GM19463 (cell line): ENCODE measurements at regions not wholly inside any gene's neighbourhood (a gene's known extent, or its start where the extent isn't known, plus 50 kb on each side); places are given as distances from the start of the nearest gene placed in this dataset.

Source experiments
- ATAC-seq: cut with Tn5 transposase; IDR thresholded peaks from one replicate; pipeline ENCODE4 v1.9.1; 2021; ENCODE audit warnings: mild to moderate bottlenecking, moderate library complexity; ENCODE audit not compliant: unreplicated experiment

DNA sequence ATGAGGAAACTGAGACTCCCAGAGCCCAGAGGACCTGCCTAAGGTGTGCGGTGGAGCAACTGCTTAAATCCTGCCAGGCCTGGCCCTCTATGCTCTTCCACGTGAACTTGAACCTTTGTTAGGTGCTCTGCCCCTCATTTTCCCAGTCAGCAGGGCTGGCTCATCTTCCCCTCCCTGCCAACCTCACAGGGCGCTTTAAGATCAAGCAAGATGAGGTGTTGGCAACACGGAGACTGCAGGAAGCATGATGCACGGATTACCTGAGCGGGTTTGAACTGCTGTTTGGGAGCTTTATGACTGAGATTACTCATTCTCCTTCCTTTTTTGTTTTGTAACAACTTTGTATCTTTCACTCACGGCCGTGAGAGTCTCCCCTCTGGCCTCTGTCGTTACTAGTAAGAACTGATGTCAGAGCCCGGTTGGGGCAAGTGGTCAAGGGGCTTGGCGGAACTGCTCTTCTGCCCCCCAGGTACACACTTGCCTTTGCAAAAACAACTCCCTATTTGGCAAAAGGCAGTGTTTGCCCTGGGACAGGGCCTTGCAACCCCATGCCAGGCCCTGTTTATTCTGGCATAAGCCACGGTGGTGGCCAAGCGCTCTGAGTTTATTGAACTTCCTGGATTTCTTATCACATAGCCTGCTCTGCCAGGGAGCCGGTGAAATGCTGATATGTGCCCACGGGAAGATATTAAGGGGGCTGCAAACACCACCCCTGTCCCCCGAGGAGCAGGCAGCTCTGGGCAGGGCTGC is 127.8 kb downstream of the INHBB start:
- no peak for ATAC-seq

GRCh38 chr2:120474486-120474885 is 128.6 kb downstream of the INHBB start:
- no peak for ATAC-seq

DNA sequence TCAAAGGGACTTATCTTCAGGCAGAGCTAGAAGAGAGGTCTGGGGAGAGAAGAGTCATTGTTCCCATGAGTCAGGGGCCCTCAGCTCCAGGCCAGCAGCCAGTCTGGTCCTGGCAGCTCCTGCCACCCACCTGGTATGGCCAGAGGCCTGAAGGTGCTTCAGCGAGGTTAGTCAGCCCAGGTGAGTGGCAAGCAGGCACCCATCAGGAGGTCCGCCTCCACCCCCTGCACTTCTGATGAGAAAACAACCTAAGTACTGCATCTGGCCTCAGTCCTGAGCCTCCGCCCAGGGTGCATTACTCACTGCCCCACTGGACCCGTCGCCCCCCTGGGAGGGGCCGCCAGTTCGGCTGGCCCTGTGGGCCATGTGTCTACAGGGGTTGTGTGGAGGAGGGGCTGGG is 130.2 kb downstream of the INHBB start:
- ATAC-seq = no peak

DNA sequence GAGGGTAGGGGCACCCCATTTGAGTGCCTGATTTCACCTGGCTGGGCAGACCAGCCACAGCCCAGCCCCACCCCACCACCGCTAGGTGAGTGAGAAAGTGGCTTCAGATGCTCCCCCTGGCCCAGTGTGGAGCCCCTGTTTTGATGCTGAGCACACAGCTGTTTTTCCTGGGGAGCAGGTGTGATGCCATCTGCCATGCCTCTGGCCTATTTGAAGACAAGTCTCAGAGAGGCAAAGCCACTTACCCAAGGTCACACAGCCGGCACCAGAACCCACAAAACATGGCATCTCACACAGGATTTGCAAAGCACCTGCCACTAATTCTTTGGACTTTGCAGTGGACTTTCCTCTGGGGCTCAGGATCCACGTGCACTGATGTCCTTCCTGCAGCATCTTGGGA is 131.3 kb downstream of the INHBB start:
- no peak for ATAC-seq

DNA sequence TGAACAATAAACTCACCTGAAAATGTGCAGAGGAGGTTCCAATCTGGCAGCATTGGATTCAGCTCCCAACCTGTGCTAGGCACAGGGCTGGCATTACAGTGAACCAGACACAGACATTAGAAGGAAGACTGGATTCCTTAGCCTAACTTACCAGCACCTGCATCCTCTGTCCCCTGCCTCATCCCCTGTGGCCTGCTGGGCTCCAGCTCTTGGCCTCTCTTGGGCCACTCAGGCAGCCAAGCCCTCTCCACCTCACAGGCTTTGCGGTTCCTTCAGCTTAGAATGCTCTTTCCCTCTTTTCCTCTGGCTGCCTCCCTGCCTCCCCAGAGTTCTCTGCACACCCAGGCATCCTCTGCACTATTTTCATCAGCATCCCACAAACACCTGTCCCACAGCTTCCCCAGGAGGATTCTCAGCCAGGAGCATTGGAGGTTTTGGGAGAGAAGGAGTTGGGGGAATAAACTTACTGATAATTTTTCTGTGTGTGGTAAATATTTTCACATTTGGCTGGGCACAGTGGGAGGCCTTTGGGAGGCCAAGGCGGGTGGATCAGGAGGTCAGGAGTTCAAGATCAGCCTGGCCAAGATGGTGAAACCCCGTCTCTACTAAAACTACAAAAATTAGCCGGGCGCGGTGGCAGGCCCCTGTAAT is 132.0 kb downstream of the INHBB start:
- no peak for ATAC-seq

DNA sequence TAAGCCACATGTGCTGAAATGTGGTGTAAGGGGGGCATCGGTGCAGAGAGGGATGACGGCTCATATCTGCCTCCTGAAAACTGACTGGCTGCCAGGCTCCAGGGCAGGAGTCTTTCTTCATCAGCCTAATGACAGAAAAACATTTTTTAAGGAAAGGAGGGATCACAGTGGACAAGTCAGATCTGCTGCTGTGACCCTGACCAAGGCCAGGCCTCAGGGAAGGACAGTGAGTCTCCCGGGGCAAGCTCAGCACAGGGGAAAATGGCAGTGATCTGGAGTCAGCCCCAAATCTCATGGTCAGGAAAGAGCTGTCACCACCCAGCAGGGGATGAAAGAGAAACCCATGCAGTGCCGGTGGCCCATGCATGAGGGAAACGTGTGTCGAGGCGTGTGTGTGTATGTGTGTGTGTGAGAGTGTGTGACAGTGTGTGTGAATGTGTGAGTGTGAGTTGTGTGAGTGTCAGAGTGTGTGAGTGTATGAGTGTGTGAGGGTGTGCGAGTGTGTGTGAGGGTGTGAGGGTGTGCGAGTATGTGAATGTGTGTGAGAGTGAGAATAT is 134.5 kb downstream of the INHBB start:
- ATAC-seq = no peak

GRCh38 chr2:120480903-120481445 is 135.0 kb downstream of the INHBB start:
- no peak for ATAC-seq

DNA sequence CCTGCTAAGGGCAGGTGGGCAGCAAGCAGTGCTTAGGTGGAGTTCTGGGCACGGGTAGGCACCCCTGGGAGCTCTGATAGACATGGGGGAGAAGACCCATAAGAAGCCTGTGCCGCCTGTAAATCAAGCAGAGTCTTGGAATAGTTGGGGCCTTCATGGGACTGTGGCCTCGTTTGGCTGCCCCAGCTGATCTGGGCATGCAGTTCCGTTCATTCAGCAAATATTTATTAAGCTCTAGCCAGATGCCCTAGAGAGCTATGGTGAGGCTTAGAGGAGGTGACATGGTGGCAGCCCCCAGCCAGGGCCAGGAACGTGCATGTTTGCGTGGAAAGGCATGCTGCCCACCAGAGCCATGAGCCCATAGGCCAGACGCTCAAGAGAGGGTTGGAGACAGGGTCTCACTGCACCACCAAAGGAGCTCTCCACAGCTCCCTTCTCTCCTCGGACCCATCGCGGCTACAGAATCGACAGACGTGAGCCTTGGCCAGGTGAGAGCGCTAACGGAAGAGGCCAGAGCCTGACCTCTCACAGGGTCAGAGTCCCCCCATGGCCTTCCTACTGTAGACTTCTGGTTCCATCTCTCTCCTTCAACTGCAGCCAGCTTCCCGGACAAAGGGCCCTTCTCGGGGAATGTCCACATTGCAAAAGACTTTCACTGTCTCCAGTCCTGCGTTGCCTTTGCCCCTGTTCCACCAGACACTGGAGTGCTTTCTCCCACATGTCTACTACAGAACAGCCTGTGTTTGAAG is 135.7 kb downstream of the INHBB start:
- ATAC-seq = no peak

GRCh38 chr2:120482334-120482733 is 136.4 kb downstream of the INHBB start:
- no peak for ATAC-seq

GRCh38 chr2:120483355-120483754 is 137.4 kb downstream of the INHBB start:
- no peak for ATAC-seq

DNA sequence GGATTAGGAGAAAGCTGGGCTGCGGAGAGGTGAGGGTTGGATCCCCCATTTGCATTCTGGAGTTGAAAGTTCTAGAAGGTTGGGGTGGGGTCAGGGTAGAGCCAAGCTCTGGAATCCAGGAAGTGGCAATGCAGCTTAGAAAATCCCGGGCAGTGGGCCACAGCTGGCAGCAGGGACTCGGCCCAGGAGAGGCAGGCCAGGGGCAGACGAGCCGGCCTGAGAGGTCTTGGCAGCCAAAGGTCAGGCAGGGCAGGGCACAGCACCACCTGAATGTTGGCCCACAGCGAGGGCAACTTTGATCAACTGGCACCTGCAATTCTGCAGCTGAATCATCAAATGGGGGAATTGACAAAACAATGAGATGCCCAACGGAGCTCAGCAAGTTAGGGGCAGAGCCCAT is 139.2 kb downstream of the INHBB start:
- no peak for ATAC-seq

DNA sequence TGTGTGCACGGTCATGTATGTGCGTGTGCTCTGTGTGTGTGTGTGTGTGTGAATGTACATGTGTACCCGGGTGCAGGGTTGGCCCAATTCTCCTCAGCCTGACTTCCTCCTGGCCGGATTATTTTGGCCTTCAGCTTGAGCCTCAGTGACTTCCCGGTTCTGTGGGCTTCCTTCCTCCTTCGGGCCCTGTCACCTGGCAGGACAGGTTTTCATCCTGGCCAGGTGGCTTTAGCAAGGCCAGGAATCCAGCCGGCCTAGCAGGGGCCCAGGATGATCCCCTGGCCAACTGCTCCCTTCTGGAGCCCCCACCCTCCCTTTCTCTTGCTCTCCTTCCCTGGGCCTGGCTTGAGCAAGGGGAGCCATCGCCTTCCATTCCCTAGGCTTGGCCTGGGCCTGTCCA is 140.5 kb downstream of the INHBB start:
- ATAC-seq = no peak

DNA sequence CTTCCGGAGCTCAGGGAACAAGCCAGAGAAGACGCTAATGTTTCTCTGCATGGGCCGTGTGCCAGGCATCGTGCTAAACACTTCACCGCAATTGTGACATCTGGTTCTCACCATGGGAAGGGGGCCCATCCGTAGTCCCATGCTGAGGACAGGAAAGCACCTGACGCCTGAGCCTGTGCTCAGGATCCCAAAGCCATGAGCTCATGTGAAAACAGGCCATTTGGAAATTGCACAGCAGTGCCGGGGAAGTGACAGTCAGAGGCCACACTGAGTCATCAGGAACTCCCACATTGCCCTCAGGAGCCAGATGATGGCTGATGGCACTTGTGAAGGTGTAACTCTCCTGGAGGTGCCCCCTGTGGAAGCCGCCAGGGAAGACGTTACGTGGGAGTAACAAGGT is 141.0 kb downstream of the INHBB start:
- ATAC-seq = no peak

DNA sequence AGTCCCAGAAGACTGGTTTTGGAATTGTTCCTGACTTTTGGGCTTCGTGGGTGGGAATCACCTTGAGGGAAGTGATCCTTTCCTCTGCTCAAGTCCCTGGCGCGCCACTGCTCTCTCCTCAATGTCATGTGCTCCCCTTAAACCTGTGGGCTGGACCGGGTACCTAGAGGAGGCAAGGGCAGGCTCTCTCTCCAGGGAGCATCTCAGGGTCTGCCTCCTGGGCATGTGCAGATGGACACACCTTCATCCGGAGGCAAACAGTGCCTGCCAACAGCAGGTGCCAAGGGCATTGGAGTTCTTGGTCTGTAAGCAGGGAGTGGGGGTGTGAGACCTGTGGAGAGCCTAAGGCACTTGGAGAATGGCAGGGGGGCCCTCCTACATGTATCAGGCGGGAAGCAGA is 142.6 kb downstream of the INHBB start:
- no peak for ATAC-seq

- no peak for ATAC-seq
These were observed 143.1 kb downstream of the INHBB start for GRCh38 chr2:120489023-120489422.

- no peak for ATAC-seq
These were observed 144.3 kb downstream of the INHBB start for GRCh38 chr2:120490091-120490798.

DNA sequence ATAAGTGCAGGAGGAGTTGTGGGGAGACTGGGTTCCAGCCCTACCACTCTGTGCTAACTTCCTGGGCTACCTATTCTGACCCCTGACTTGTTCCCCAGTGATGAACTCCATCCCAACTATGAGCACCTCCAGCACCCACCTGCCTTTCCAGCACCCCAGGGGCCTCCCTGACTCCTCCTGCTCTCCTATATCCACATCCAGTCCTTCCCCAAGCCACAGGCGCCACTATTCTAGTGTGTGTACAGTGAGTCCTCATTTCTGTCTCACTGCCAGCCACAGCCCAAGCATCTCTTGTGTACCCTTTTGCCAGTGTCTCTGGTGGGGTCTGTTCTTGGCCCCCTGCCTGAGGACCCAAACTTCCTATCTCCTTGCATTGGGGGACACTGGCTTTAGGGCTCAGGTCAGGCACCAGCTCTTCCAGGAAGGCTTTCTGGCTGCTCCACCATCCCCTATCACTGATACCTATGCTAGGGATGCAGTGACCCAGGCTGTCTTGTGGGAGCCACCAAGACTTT is 145.2 kb downstream of the INHBB start:
- ATAC-seq = no peak

DNA sequence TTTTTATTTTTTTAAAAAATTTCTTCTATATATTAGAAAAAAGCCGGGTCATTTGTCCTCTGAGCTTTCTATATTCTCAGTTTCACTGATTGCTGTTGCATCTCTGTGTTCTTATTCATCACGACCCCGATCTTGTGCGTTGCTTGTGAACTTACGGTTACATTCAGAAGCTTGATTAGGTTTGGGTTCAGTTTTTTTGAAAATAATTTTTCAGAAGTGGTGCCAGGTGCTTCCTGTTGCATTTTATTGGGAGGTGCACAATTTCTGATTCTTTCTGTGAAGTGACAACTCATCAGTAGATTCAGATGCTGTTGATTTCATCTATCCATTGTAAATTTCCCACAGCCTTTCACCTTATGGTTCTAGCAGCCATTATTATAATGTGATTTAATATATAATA is 147.3 kb downstream of the INHBB start:
- no peak for ATAC-seq

DNA sequence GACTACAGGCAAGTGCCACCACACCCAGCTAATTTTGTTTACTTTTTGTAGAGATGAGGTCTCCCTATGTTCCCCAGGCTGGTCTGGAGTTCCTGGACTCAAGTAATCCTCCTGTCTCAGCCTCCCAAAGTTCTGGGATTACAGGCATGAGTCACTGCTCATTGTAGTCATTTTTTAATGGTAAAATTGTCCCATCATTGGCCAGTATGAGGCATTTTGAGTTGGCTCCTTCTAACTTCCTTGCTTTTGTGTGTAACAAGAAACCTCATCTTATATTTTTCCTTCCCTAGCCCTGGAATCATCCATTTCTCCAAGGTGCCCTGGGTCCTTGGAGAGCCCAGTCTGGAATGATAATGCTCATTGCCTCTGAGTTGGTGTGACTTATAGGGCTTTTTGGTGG is 148.5 kb downstream of the INHBB start:
- no peak for ATAC-seq

- ATAC-seq = no peak
These were observed 149.7 kb downstream of the INHBB start for GRCh38 chr2:120495586-120495985.

- no peak for ATAC-seq
These were observed 150.3 kb downstream of the INHBB start for GRCh38 chr2:120496235-120496634.
